ENCODE measurements at regions not wholly inside any gene's neighbourhood (a gene's known extent, or its start where the extent isn't known, plus 50 kb on each side); places are given as distances from the start of the nearest gene placed in this dataset.

- no peaks in the 10 kb centered on the region for H3K36me3 ChIP-seq (replicated peaks in 1 of 2; ENCODE audit: control extremely low read depth in 1 of 2, control insufficient read depth in 1 of 2, extremely low read depth in 1 of 2, insufficient read depth in 2 of 2, low read length in 1 of 2)
- no peaks in the 10 kb centered on the region for H3K9me3 Mint-ChIP-seq (ENCODE audit: insufficient read depth)
- TF ChIP-seq EZH2 (IDR thresholded peaks at IDR 0.05; ENCODE audit: borderline replicate concordance, insufficient read depth, low read depth, low read length, poor library complexity, severe bottlenecking) (no peak), CTCF (IDR thresholded peaks at IDR 0.05) (no peak)
- no peaks in the 10 kb centered on the region for H3K79me2 ChIP-seq (ENCODE audit: control insufficient read depth, insufficient read depth, low read length)
- H3K4me1 Mint-ChIP-seq: no peaks in the 10 kb centered on the region
- CTCF ChIA-PET: no interaction called here
- POLR2A ChIA-PET: no interaction called here
- no peak overlapping the region for H2AFZ ChIP-seq (ENCODE audit: insufficient read depth, low read depth, low read length, poor library complexity, severe bottlenecking)
- ATAC-seq (ENCODE audit: low read depth) (no peak), DNase-seq (no peak)
- peaks cover 12% of the 10 kb centered on the region for H3K27me3 Mint-ChIP-seq
- no peak overlapping the region for H3K9ac ChIP-seq (ENCODE audit: low read length)
- H3K9me3 ChIP-seq (ENCODE audit: control extremely low read depth in 1 of 3, control insufficient read depth in 2 of 3, insufficient read depth in 1 of 3, low read length in 2 of 3): peaks cover 0 to 9% (median 0%) of the 10 kb centered on the region in 3 donors
- H3K27ac Mint-ChIP-seq: no peak overlapping the region
- H3K4me2 ChIP-seq (replicated peaks; ENCODE audit: low read depth, low read length, poor library complexity, severe bottlenecking): no peak overlapping the region
- H3K4me3 Mint-ChIP-seq: no peak overlapping the region
- no peaks in the 10 kb centered on the region for H3K4me1 ChIP-seq (ENCODE audit: control insufficient read depth in 2 of 2, insufficient read depth in 2 of 2, low read length in 2 of 2)
- intact Hi-C loops (cut with micrococcal nuclease): no loop called here
- no peaks in the 10 kb centered on the region for H4K20me1 ChIP-seq (ENCODE audit: control insufficient read depth, insufficient read depth, low read length, poor library complexity, severe bottlenecking)
- 90% methylated on average over 18 of the region's 26 CpGs for WGBS (ENCODE audit: insufficient coverage)
- no peaks in the 10 kb centered on the region for H3K27me3 ChIP-seq (replicated peaks in 1 of 4; ENCODE audit: control extremely low read depth in 1 of 4, control insufficient read depth in 3 of 4, insufficient read depth in 4 of 4, low read length in 3 of 4)
- no peak overlapping the region for H3K4me3 ChIP-seq (ENCODE audit: control extremely low read depth in 1 of 5, extremely low read depth in 1 of 5, insufficient read depth in 1 of 5, low read depth in 2 of 5, low read length in 4 of 5)
- no peak overlapping the region for H3K27ac ChIP-seq (ENCODE audit: low read length in 2 of 2)
Observed at GRCh38 chrX:134075894-134076718, 90.7 kb upstream of the GPC3 start.

- POLR2A ChIA-PET: no interaction called here
- no peak for TF ChIP-seq CTCF (IDR thresholded peaks at IDR 0.05)
- no peak for TF ChIP-seq EZH2 (IDR thresholded peaks at IDR 0.05; ENCODE audit: borderline replicate concordance, insufficient read depth, low read depth, low read length, poor library complexity, severe bottlenecking)
- intact Hi-C loops (cut with micrococcal nuclease): no loop called here
Observed at GRCh38 chrX:134095366-134095765, 110.0 kb upstream of the GPC3 start.

More at GRCh38 chrX:134095366-134095765, 110.0 kb upstream of the GPC3 start:
- H3K9me3 ChIP-seq (ENCODE audit: control extremely low read depth in 1 of 3, control insufficient read depth in 2 of 3, insufficient read depth in 1 of 3, low read length in 2 of 3): no peaks in the 10 kb centered on the region
- no peak overlapping the region for H3K4me2 ChIP-seq (replicated peaks; ENCODE audit: low read depth, low read length, poor library complexity, severe bottlenecking)
- no peaks in the 10 kb centered on the region for H3K4me1 ChIP-seq (ENCODE audit: control insufficient read depth in 2 of 2, insufficient read depth in 2 of 2, low read length in 2 of 2)
- no peak overlapping the region for H3K9ac ChIP-seq (ENCODE audit: low read length)
- H3K4me3 ChIP-seq (ENCODE audit: control extremely low read depth in 1 of 5, extremely low read depth in 1 of 5, insufficient read depth in 1 of 5, low read depth in 2 of 5, low read length in 4 of 5): no peak overlapping the region
- ATAC-seq (ENCODE audit: low read depth) (no peak), DNase-seq (no peak)
- H3K4me1 Mint-ChIP-seq: no peaks in the 10 kb centered on the region
- CTCF ChIA-PET: no interaction called here
- no peaks in the 10 kb centered on the region for H4K20me1 ChIP-seq (ENCODE audit: control insufficient read depth, insufficient read depth, low read length, poor library complexity, severe bottlenecking)
- H3K27me3 Mint-ChIP-seq: no peaks in the 10 kb centered on the region
- no peaks in the 10 kb centered on the region for H3K27me3 ChIP-seq (replicated peaks in 1 of 4; ENCODE audit: control extremely low read depth in 1 of 4, control insufficient read depth in 3 of 4, insufficient read depth in 4 of 4, low read length in 3 of 4)
- H2AFZ ChIP-seq (ENCODE audit: insufficient read depth, low read depth, low read length, poor library complexity, severe bottlenecking): no peak overlapping the region
- H3K79me2 ChIP-seq (ENCODE audit: control insufficient read depth, insufficient read depth, low read length): no peaks in the 10 kb centered on the region
- no peak overlapping the region for H3K27ac Mint-ChIP-seq
- no peaks in the 10 kb centered on the region for H3K36me3 ChIP-seq (replicated peaks in 1 of 2; ENCODE audit: control extremely low read depth in 1 of 2, control insufficient read depth in 1 of 2, extremely low read depth in 1 of 2, insufficient read depth in 2 of 2, low read length in 1 of 2)
- no peak overlapping the region for H3K27ac ChIP-seq (ENCODE audit: low read length in 2 of 2)
- no peaks in the 10 kb centered on the region for H3K9me3 Mint-ChIP-seq (ENCODE audit: insufficient read depth)
- H3K4me3 Mint-ChIP-seq: no peak overlapping the region
